ENCODE measurements at regions not wholly inside any gene's neighbourhood (a gene's known extent, or its start where the extent isn't known, plus 50 kb on each side); places are given as distances from the start of the nearest gene placed in this dataset.

DNA sequence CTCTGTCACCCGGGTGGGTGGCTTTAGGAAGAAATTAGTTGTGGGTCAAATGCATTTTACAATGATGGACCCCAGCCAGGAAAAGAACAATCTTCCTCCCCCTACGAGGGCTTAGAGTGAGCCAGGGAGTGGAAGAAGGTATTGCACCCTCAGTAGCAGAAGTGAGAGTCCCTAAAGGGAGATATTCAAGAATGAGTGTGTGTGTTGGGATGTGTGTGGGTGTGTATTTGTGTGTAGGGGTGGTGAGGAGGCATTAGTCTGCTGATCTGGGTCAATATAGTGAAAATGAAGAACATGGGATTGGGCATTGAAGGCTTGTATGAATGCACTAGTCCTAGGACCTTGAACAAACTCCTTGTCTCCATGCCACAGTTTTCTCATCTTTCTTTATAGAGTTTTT, 85.2 kb upstream of the RUNX1 start:
- Histone ChIP-seq H3K4me1 (no peaks in the 10 kb centered on the region), H3K9me3 (no peaks in the 10 kb centered on the region), H3K27me3 (no peaks in the 10 kb centered on the region), H3K36me3 (no peaks in the 10 kb centered on the region), H3K27ac (no peak overlapping the region), H3K4me3 (replicated peaks in 1 of 3) (no peak overlapping the region)
- intact Hi-C loops (cut with DNase I), result no loop called here
- no peak for TF ChIP-seq POLR2A (IDR thresholded peaks at IDR 0.05)
- TF ChIP-seq, protein P1, sequence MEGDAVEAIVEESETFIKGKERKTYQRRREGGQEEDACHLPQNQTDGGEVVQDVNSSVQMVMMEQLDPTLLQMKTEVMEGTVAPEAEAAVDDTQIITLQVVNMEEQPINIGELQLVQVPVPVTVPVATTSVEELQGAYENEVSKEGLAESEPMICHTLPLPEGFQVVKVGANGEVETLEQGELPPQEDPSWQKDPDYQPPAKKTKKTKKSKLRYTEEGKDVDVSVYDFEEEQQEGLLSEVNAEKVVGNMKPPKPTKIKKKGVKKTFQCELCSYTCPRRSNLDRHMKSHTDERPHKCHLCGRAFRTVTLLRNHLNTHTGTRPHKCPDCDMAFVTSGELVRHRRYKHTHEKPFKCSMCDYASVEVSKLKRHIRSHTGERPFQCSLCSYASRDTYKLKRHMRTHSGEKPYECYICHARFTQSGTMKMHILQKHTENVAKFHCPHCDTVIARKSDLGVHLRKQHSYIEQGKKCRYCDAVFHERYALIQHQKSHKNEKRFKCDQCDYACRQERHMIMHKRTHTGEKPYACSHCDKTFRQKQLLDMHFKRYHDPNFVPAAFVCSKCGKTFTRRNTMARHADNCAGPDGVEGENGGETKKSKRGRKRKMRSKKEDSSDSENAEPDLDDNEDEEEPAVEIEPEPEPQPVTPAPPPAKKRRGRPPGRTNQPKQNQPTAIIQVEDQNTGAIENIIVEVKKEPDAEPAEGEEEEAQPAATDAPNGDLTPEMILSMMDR (IDR thresholded peaks at IDR 0.05), result no peak
- 54 to 81% methylated on average over 2 of the region's 2 CpGs for WGBS, 2 donors
- no peak for DNase-seq

DNA sequence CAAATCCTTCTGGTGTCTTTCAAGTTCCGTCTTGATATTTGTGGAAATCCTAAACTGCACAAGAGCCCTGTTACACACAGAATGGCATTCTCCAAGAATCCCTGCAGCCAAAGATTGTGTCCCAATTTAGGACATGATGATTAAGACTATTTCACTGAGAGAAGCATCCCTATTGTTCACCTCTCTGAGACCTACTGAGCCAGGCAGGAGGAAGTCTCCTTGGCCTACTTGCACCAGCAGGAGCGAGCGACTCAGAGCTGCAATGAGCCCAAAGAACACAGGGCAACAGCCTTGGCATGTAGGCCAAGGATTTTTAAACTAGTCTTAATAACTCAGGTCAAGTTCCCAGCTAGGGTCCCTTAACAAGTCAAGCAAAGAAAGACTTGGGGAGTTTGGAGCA, 79.4 kb upstream of the RUNX1 start:
- TF ChIP-seq POLR2A (IDR thresholded peaks at IDR 0.05), result no peak
- no peaks in the 10 kb centered on the region for H3K36me3 ChIP-seq
- no peak overlapping the region for H3K4me3 ChIP-seq (replicated peaks in 1 of 3)
- DNase-seq, result no peak
- no peaks in the 10 kb centered on the region for H3K27me3 ChIP-seq
- H3K4me1 ChIP-seq, result no peaks in the 10 kb centered on the region
- intact Hi-C loops (cut with DNase I), result no loop called here
- WGBS, 2 donors, result 98 to 100% methylated on average over 3 of the region's 3 CpGs
- no peaks in the 10 kb centered on the region for H3K9me3 ChIP-seq
- H3K27ac ChIP-seq, result no peak overlapping the region

DNA sequence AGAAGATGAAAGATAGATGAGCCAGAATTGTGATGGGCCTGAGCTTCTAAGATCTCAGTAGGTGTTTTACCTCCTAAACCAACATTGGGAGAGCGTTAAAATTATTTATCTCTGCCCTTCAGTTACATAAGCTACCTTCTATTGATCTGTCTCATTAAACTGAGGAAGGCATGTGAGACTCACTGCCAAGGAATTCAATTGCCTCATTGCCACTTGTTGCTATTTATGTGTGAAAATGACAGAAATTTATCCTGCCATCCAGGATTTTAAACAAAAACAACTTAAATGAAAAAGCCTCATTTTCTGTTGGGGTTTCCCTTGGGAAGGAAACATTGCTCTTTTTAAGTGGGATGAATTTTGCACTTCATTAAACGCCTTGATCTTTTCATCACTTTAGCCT, 78.7 kb upstream of the RUNX1 start:
- Histone ChIP-seq H3K27me3 (no peaks in the 10 kb centered on the region), H3K27ac (no peak overlapping the region), H3K9me3 (no peaks in the 10 kb centered on the region), H3K4me3 (replicated peaks in 1 of 3) (no peak overlapping the region), H3K36me3 (no peaks in the 10 kb centered on the region), H3K4me1 (no peaks in the 10 kb centered on the region)
- no peak for DNase-seq
- 83 to 89% methylated on average over 2 of the region's 2 CpGs for WGBS, 2 donors
- no peak for TF ChIP-seq POLR2A (IDR thresholded peaks at IDR 0.05)
- TF ChIP-seq, protein P1 (IDR thresholded peaks at IDR 0.05), result no peak
- intact Hi-C loops (cut with DNase I), result no loop called here

DNA sequence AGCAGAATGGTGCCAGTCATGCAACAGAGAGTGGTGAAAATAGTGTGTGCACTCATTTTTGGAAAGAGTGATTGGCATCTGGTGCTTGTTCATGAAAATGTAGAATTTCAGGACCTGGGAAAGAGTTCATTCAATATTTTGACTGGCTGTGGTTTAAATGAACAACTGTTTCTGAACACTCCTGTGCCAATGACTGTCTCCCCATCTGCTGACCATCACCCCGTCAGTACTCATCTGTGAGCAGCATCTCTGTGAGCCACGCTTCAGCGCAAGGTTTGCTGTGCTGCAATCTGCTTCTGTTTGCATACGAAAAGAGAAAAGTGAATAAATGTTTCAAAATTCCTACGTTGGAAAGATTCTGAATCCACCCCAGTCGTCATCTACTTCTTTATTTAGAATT, 77.9 kb upstream of the RUNX1 start:
- Histone ChIP-seq H3K36me3 (no peaks in the 10 kb centered on the region), H3K4me1 (no peaks in the 10 kb centered on the region), H3K9me3 (no peaks in the 10 kb centered on the region), H3K4me3 (replicated peaks in 1 of 3) (no peak overlapping the region), H3K27me3 (no peaks in the 10 kb centered on the region), H3K27ac (no peak overlapping the region)
- TF ChIP-seq POLR2A (IDR thresholded peaks at IDR 0.05), result no peak
- TF ChIP-seq, protein P1 (IDR thresholded peaks at IDR 0.05), result no peak
- WGBS, 2 donors, result 75 to 80% methylated on average over 6 of the region's 6 CpGs
- DNase-seq, result no peak
- intact Hi-C loops (cut with DNase I), result no loop called here

DNA sequence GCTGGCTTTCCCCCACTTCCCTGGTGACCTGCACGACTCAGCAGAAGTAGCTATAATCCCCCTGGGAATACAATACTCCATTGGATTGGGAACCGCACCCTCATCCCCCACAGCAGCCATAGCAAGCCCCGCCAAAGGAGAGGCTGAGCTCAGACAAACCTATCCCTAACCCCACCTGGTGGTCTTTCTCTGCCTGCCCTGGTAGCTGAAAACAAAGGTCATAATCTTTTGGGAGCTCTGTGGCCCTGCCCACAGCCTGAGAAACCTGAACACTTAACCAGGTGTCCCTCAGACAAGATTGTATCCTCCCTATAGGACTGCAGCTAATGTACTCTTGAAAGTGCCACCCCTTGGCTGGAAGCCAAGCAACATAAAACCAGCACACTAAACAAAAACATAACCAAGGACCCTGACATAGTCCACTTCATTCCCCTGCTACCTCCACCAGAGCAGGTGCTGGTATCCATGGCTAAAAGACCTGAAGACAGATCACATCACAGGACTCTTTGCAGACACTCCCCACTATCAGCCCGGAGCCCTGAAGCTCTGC, 71.6 kb upstream of the RUNX1 start:
- Histone ChIP-seq H3K4me1 (no peaks in the 10 kb centered on the region), H3K4me3 (replicated peaks in 1 of 3) (no peak overlapping the region), H3K36me3 (no peaks in the 10 kb centered on the region), H3K27me3 (no peaks in the 10 kb centered on the region), H3K9me3 (no peaks in the 10 kb centered on the region), H3K27ac (no peak overlapping the region)
- no peak for DNase-seq
- intact Hi-C loops (cut with DNase I), result no loop called here
- 63 to 83% methylated on average over 4 of the region's 4 CpGs for WGBS, 2 donors
- TF ChIP-seq POLR2A (IDR thresholded peaks at IDR 0.05), result no peak
- TF ChIP-seq, protein P1 (IDR thresholded peaks at IDR 0.05), result no peak

Measured in thyroid gland (tissue), 4 donors.